B cell (primary cell): ENCODE measurements at regions not wholly inside any gene's neighbourhood (a gene's known extent, or its start where the extent isn't known, plus 50 kb on each side); places are given as distances from the start of the nearest gene placed in this dataset.

Experiments used
- ATAC-seq: fragments of 200-7000 bp; cut with Tn5 transposase; one replicate; pipeline ENCODE4 v1.10.0; 2021; ENCODE audit warnings: low read depth, mild to moderate bottlenecking, moderate number of reproducible peaks, moderate library complexity
- CTCF ChIA-PET: fragments of 350-600 bp; sonication (Branson Sonifier 250); formaldehyde crosslinking; loops from one replicate; lab custom pipeline; 2021; ENCODE audit warnings: antibody characterized with exemption, inconsistent platforms; lab: Charles Lee
- POLR2A ChIA-PET: fragments of 350-600 bp; sonication (Branson Sonifier 250); formaldehyde crosslinking; loops from one replicate; lab custom pipeline; 2021; ENCODE audit warnings: antibody characterized with exemption; lab: Charles Lee
- DNase-seq: peaks from one replicate; pipeline ENCODE4 v3.0.0; 2013
- H2AFZ ChIP-seq: 2 replicates; pipeline ENCODE4 v1.6.1; 2012; ENCODE audit warnings: mild to moderate bottlenecking, low read depth, low read length; ENCODE audit not compliant: insufficient read depth, poor library complexity, severe bottlenecking
- H3K27ac ChIP-seq, 2 donors: 1 replicate in 1 of 2; 2 replicates in 1 of 2; pipeline ENCODE4 v1.5.1; 2012 to 2013; ENCODE audit warnings: low read length in 2 of 2, mild to moderate bottlenecking in 2 of 2, moderate library complexity in 1 of 2
- H3K27me3 ChIP-seq, 4 experiments: fragments of 200-600 bp in 1 of 4; sonication (generic) in 1 of 4; replicated peaks in 1 of 4; 1 replicate in 2 of 4; 2 replicates in 2 of 4; pipeline versions ENCODE4 v1.6.1 to v1.7.0; 2013 to 2016; ENCODE audit warnings: low read length in 3 of 4, mild to moderate bottlenecking in 2 of 4, mixed read lengths in 1 of 4, moderate library complexity in 1 of 4; ENCODE audit not compliant: insufficient read depth in 4 of 4, control insufficient read depth in 3 of 4; ENCODE audit errors: control extremely low read depth in 1 of 4
- H3K36me3 ChIP-seq, 2 experiments: replicated peaks in 1 of 2; 1 replicate in 1 of 2; 2 replicates in 1 of 2; pipeline versions ENCODE4 v1.6.1 to v1.7.1; 2013; ENCODE audit warnings: low read length in 1 of 2; ENCODE audit not compliant: insufficient read depth in 2 of 2, control insufficient read depth in 1 of 2; ENCODE audit errors: control extremely low read depth in 1 of 2, extremely low read depth in 1 of 2
- H3K4me1 ChIP-seq, 2 donors: fragments of 200-600 bp in 1 of 2; sonication (generic) in 1 of 2; 1 replicate in 1 of 2; 2 replicates in 1 of 2; pipeline versions ENCODE4 v1.5.1 to v1.6.1; 2013 to 2017; ENCODE audit warnings: low read length in 2 of 2; ENCODE audit not compliant: control insufficient read depth in 2 of 2, insufficient read depth in 2 of 2
- H3K4me2 ChIP-seq: replicated peaks from 2 replicates; pipeline ENCODE3; 2012; ENCODE audit warnings: mild to moderate bottlenecking, low read depth, low read length; ENCODE audit not compliant: poor library complexity, severe bottlenecking
- H3K4me3 ChIP-seq, 5 experiments: fragments of 200-600 bp in 1 of 5; sonication (generic) in 1 of 5; 1 replicate in 3 of 5; 2 replicates in 2 of 5; pipeline versions ENCODE4 v1.5.1 to v1.7.0; 2011 to 2016; ENCODE audit warnings: low read length in 4 of 5, mild to moderate bottlenecking in 4 of 5, low read depth in 2 of 5, control low read depth in 1 of 5, moderate library complexity in 1 of 5; ENCODE audit not compliant: insufficient read depth in 1 of 5; ENCODE audit errors: control extremely low read depth in 1 of 5, extremely low read depth in 1 of 5
- H3K79me2 ChIP-seq: fragments of 200-600 bp; sonication (generic); one replicate; pipeline ENCODE4 v1.6.0; 2016; ENCODE audit warnings: low read length; ENCODE audit not compliant: control insufficient read depth, insufficient read depth
- H3K9ac ChIP-seq: fragments of 200-600 bp; sonication (generic); 2 replicates; pipeline ENCODE4 v1.6.1; 2017; ENCODE audit warnings: mild to moderate bottlenecking, low read length, moderate library complexity
- H3K9me3 ChIP-seq, 3 donors: one replicate each; pipeline versions ENCODE4 v1.6.1 to v1.7.1; 2013; ENCODE audit warnings: low read length in 2 of 3; ENCODE audit not compliant: control insufficient read depth in 2 of 3, insufficient read depth in 1 of 3; ENCODE audit errors: control extremely low read depth in 1 of 3
- H4K20me1 ChIP-seq: 2 replicates; pipeline ENCODE4 v1.6.0; 2012; ENCODE audit warnings: mild to moderate bottlenecking, low read length; ENCODE audit not compliant: insufficient read depth, control insufficient read depth, poor library complexity, severe bottlenecking
- H3K27ac Mint-ChIP-seq: one replicate; pipeline ENCODE4 v1.8.0; 2021; ENCODE audit warnings: mixed read lengths
- H3K27me3 Mint-ChIP-seq: one replicate; pipeline ENCODE4 v1.8.0; 2021; ENCODE audit warnings: mixed read lengths
- H3K4me1 Mint-ChIP-seq: one replicate; pipeline ENCODE4 v1.8.0; 2021; ENCODE audit warnings: mixed read lengths
- H3K4me3 Mint-ChIP-seq: one replicate; pipeline ENCODE4 v1.8.0; 2021; ENCODE audit warnings: mixed read lengths
- H3K9me3 Mint-ChIP-seq: one replicate; pipeline ENCODE4 v1.8.0; 2022; ENCODE audit warnings: mixed read lengths; ENCODE audit not compliant: insufficient read depth
- CTCF ChIP-seq: fragments of 200-600 bp; IDR thresholded peaks from one replicate; pipeline ENCODE4 v1.8.0; 2022; ENCODE audit warnings: antibody characterized with exemption, mild to moderate bottlenecking
- EZH2 ChIP-seq: IDR thresholded peaks from 2 replicates; pipeline ENCODE4 v1.6.1; 2012; ENCODE audit warnings: borderline replicate concordance, low read depth, mild to moderate bottlenecking, moderate library complexity, low read length; ENCODE audit not compliant: insufficient read depth, poor library complexity, severe bottlenecking
- WGBS: methylation state at CpG from one replicate; pipeline ENCODE4 v1.1.5; 2013; ENCODE audit warnings: missing lambda C conversion rate; ENCODE audit not compliant: insufficient coverage; 5-methylcytosine and 5-hydroxymethylcytosine counted together
- intact Hi-C: fragments of 100-400 bp; cut with micrococcal nuclease; formaldehyde crosslinking; loops from one replicate; pipeline ENCODE4 v1.10.0; 2022

- Mint-ChIP-seq H3K9me3 (no peaks in the 10 kb centered on the region), H3K4me1 (peaks cover 3% of the 10 kb centered on the region), H3K27ac (no peak overlapping the region), H3K4me3 (no peak overlapping the region), H3K27me3 (no peaks in the 10 kb centered on the region)
- Histone ChIP-seq H3K36me3 (no peaks in the 10 kb centered on the region), H3K4me3 (no peak overlapping the region), H3K27ac (no peak overlapping the region), H3K9me3 (peaks cover 0 to 4% (median 0%) of the 10 kb centered on the region in 3 donors), H3K79me2 (no peaks in the 10 kb centered on the region), H3K27me3 (no peaks in the 10 kb centered on the region), H2AFZ (no peak overlapping the region), H3K9ac (no peak overlapping the region), H3K4me2 (no peak overlapping the region), H4K20me1 (no peaks in the 10 kb centered on the region), H3K4me1 (no peaks in the 10 kb centered on the region)
- DNase-seq (no peak), ATAC-seq (no peak)
- intact Hi-C loops = no loop called here
- POLR2A ChIA-PET = no interaction called here
- TF ChIP-seq CTCF (no peak), EZH2 (no peak)
- CTCF ChIA-PET = no interaction called here
- WGBS = no CpG with 5 or more reads among the region's 1 CpG
Measured at GRCh38 chr3:30535525-30535924, 70.9 kb upstream of the TGFBR2 start.

- POLR2A ChIA-PET = no interaction called here
- intact Hi-C loops = no loop called here
- Histone ChIP-seq H4K20me1 (no peaks in the 10 kb centered on the region), H3K4me3 (no peak overlapping the region), H3K79me2 (no peaks in the 10 kb centered on the region), H3K27me3 (no peaks in the 10 kb centered on the region), H3K36me3 (no peaks in the 10 kb centered on the region), H3K9ac (no peak overlapping the region), H3K4me2 (no peak overlapping the region), H2AFZ (no peak overlapping the region), H3K27ac (no peak overlapping the region), H3K9me3 (peaks cover 0 to 4% (median 0%) of the 10 kb centered on the region in 3 donors), H3K4me1 (no peaks in the 10 kb centered on the region)
- ATAC-seq (no peak), DNase-seq (no peak)
- CTCF ChIA-PET = no interaction called here
- no peak overlapping the region for H3K27ac Mint-ChIP-seq
- no peaks in the 10 kb centered on the region for H3K9me3 Mint-ChIP-seq
- no peaks in the 10 kb centered on the region for H3K27me3 Mint-ChIP-seq
- TF ChIP-seq CTCF = no peak
- TF ChIP-seq EZH2 = no peak
- peaks cover 3% of the 10 kb centered on the region for H3K4me1 Mint-ChIP-seq
- no CpG with 5 or more reads among the region's 1 CpG for WGBS
- no peak overlapping the region for H3K4me3 Mint-ChIP-seq
Measured at GRCh38 chr3:30538791-30539190, 67.6 kb upstream of the TGFBR2 start.
